Ovary (tissue), 3 donors: ENCODE measurements at regions not wholly inside any gene's neighbourhood (a gene's known extent, or its start where the extent isn't known, plus 50 kb on each side); places are given as distances from the start of the nearest gene placed in this dataset.

Experiments
- EP300 ChIP-seq: sonication (generic); formaldehyde crosslinking; IDR thresholded peaks from one replicate; pipeline ENCODE4 v1.6.1; 2017; ENCODE audit warnings: antibody characterized with exemption
- POLR2A ChIP-seq: fragments of 450-650 bp; IDR thresholded peaks from one replicate; pipeline ENCODE4 v1.6.1; 2017; ENCODE audit warnings: antibody characterized with exemption, mild to moderate bottlenecking, moderate library complexity
- TF ChIP-seq, protein P1 (sequence below), 3 donors: fragments of 450-650 bp in 2 of 3; fragments of 200-600 bp in 1 of 3; IDR thresholded peaks; one replicate each; pipeline versions ENCODE4 v1.5.1 to v1.8.0; 2016 to 2022; ENCODE audit warnings: antibody characterized with exemption in 3 of 3, mild to moderate bottlenecking in 1 of 3
- donor health status: DM: no; HTN: no; CAD: no.

DNA sequence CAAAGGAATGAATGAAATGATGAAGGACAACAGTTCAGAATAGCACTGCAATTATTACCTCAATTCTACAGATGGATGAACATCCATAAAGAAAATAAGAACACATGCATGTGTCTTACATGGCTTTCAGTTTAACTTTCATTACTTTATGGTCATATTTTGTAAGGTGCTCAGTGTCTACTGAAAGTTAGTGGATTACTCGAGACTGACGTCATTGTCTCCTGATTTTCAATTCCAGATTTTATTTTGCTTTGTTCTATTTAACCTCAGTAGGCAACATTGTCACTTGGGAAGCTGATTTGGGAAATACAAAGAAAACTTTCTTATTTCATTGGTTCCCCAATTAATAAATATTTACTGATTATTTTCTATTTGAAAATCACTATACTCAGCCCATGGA is 363.7 kb downstream of the CHSY3 start:
- TF ChIP-seq, protein P1, sequence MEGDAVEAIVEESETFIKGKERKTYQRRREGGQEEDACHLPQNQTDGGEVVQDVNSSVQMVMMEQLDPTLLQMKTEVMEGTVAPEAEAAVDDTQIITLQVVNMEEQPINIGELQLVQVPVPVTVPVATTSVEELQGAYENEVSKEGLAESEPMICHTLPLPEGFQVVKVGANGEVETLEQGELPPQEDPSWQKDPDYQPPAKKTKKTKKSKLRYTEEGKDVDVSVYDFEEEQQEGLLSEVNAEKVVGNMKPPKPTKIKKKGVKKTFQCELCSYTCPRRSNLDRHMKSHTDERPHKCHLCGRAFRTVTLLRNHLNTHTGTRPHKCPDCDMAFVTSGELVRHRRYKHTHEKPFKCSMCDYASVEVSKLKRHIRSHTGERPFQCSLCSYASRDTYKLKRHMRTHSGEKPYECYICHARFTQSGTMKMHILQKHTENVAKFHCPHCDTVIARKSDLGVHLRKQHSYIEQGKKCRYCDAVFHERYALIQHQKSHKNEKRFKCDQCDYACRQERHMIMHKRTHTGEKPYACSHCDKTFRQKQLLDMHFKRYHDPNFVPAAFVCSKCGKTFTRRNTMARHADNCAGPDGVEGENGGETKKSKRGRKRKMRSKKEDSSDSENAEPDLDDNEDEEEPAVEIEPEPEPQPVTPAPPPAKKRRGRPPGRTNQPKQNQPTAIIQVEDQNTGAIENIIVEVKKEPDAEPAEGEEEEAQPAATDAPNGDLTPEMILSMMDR (IDR thresholded peaks at IDR 0.05): no peak
- no peak for TF ChIP-seq POLR2A
- no peak for TF ChIP-seq EP300
